IMR-90 (cell line): ENCODE measurements at regions not wholly inside any gene's neighbourhood (a gene's known extent, or its start where the extent isn't known, plus 50 kb on each side); places are given as distances from the start of the nearest gene placed in this dataset.

Experiments used
- ATAC-seq: fragments of 200-7000 bp; cut with Tn5 transposase; 2 replicates; pipeline ENCODE4 v1.9.1; 2020; ENCODE audit warnings: low read depth, mild to moderate bottlenecking, moderate library complexity
- BruUV-seq: library from RNA; stranded (reverse); fragments of 400-500 nt; replicated peaks from 2 replicates; lab custom pipeline; 2021; lab: Mats Ljungman, UMichigan
- CTCF ChIA-PET: fragments of 300-600 bp; formaldehyde crosslinking; extraction: SDS; loops from one replicate; lab custom pipeline; 2021; ENCODE audit warnings: antibody characterized with exemption; lab: Yijun Ruan, JAX
- POLR2A ChIA-PET: fragments of 300-600 bp; sonication (Branson Sonifier 250); formaldehyde crosslinking; loops from one replicate; lab custom pipeline; 2022; ENCODE audit warnings: antibody characterized with exemption; ENCODE audit not compliant: unreplicated experiment; lab: Charles Lee
- DNase-seq: peaks from one replicate; pipeline ENCODE4 v3.0.0; 2013
- H2AFZ ChIP-seq: replicated peaks from 2 replicates; pipeline ENCODE3; 2013; ENCODE audit warnings: low read length, mild to moderate bottlenecking; ENCODE audit not compliant: poor library complexity
- H2AK5ac ChIP-seq: 2 replicates; pipeline ENCODE4 v1.6.1; 2013; ENCODE audit warnings: low read depth, low read length, inconsistent platforms
- H2AK9ac ChIP-seq: replicated peaks from 2 replicates; pipeline ENCODE3; 2013; ENCODE audit warnings: mild to moderate bottlenecking, low read depth, low read length, moderate library complexity; ENCODE audit not compliant: poor library complexity
- H2BK120ac ChIP-seq: 2 replicates; pipeline ENCODE4 v1.6.1; 2013; ENCODE audit warnings: low read depth, low read length, inconsistent platforms
- H2BK15ac ChIP-seq: 3 replicates; pipeline ENCODE4 v1.6.1; 2013; ENCODE audit warnings: low read depth, low read length, inconsistent platforms
- H2BK20ac ChIP-seq: 2 replicates; pipeline ENCODE4 v1.6.1; 2013; ENCODE audit warnings: low read depth, mild to moderate bottlenecking, inconsistent platforms, low read length, moderate library complexity
- H2BK5ac ChIP-seq: 2 replicates; pipeline ENCODE4 v1.6.1; 2013; ENCODE audit warnings: mild to moderate bottlenecking, low read depth, low read length, inconsistent platforms; ENCODE audit not compliant: poor library complexity, severe bottlenecking
- H3K14ac ChIP-seq: replicated peaks from 2 replicates; pipeline ENCODE4 v1.6.1; 2013; ENCODE audit warnings: low read depth, low read length, inconsistent platforms
- H3K18ac ChIP-seq: 2 replicates; pipeline ENCODE4 v1.6.1; 2013; ENCODE audit warnings: low read depth, low read length, control low read depth
- H3K23ac ChIP-seq: 2 replicates; pipeline ENCODE4 v1.6.1; 2013; ENCODE audit warnings: low read depth, low read length, inconsistent platforms
- H3K27ac ChIP-seq: 2 replicates; pipeline ENCODE4 v1.5.1; 2013; ENCODE audit warnings: mild to moderate bottlenecking, control low read depth, low read length; ENCODE audit not compliant: insufficient read depth
- H3K27me3 ChIP-seq: 2 replicates; pipeline ENCODE4 v1.6.1; 2013; ENCODE audit warnings: low read length; ENCODE audit not compliant: control insufficient read depth, insufficient read depth
- H3K36me3 ChIP-seq: 2 replicates; pipeline ENCODE4 v1.6.1; 2013; ENCODE audit warnings: low read length, mixed read lengths; ENCODE audit not compliant: control insufficient read depth, insufficient read depth
- H3K4ac ChIP-seq: 2 replicates; pipeline ENCODE4 v1.6.1; 2013; ENCODE audit warnings: low read depth, low read length, inconsistent platforms
- H3K4me1 ChIP-seq: 2 replicates; pipeline ENCODE4 v1.6.1; 2013; ENCODE audit warnings: low read length, mixed read lengths; ENCODE audit not compliant: control insufficient read depth, insufficient read depth
- H3K4me2 ChIP-seq: 2 replicates; pipeline ENCODE4 v1.6.1; 2013; ENCODE audit warnings: low read depth, mild to moderate bottlenecking, control low read depth, low read length, moderate library complexity
- H3K4me3 ChIP-seq: 2 replicates; pipeline ENCODE4 v1.5.1; 2013; ENCODE audit warnings: low read depth, mild to moderate bottlenecking, control low read depth, low read length, moderate library complexity; ENCODE audit not compliant: insufficient read depth
- H3K56ac ChIP-seq: 2 replicates; pipeline ENCODE4 v1.6.1; 2013; ENCODE audit warnings: low read length, inconsistent platforms; ENCODE audit not compliant: insufficient read depth; ENCODE audit errors: extremely low read depth
- H3K79me1 ChIP-seq, 2 experiments: 2 replicates each; pipeline ENCODE4 v1.6.1; 2013; ENCODE audit warnings: low read length in 2 of 2, inconsistent platforms in 1 of 2, low read depth in 1 of 2
- H3K9ac ChIP-seq: 2 replicates; pipeline ENCODE4 v1.6.1; 2013; ENCODE audit warnings: low read depth, low read length, control low read depth
- H3K9me1 ChIP-seq: 2 replicates; pipeline ENCODE4 v1.6.1; 2013; ENCODE audit warnings: low read length, inconsistent platforms; ENCODE audit not compliant: insufficient read depth
- H3K9me3 ChIP-seq: 2 replicates; pipeline ENCODE4 v1.6.1; 2013; ENCODE audit warnings: low read length; ENCODE audit not compliant: control insufficient read depth, insufficient read depth
- H4K20me1 ChIP-seq: 2 replicates; pipeline ENCODE4 v1.6.1; 2013; ENCODE audit warnings: low read length, inconsistent platforms; ENCODE audit not compliant: insufficient read depth
- H4K5ac ChIP-seq: 2 replicates; pipeline ENCODE4 v1.6.1; 2013; ENCODE audit warnings: mild to moderate bottlenecking, low read depth, low read length, control low read depth
- H4K8ac ChIP-seq, 2 experiments: 2 replicates each; pipeline ENCODE4 v1.6.1; 2013; ENCODE audit warnings: low read depth in 2 of 2, low read length in 2 of 2, control low read depth in 1 of 2, inconsistent platforms in 1 of 2
- H4K91ac ChIP-seq: 2 replicates; pipeline ENCODE4 v1.6.1; 2013; ENCODE audit warnings: low read depth, low read length, inconsistent platforms; ENCODE audit not compliant: insufficient read depth
- BHLHE40 ChIP-seq: fragments of 150-350 bp; IDR thresholded peaks from 2 replicates; pipeline ENCODE4 v1.6.1; 2016; ENCODE audit warnings: mild to moderate bottlenecking, low read depth, low read length
- CEBPB ChIP-seq: IDR thresholded peaks from 2 replicates; pipeline ENCODE4 v1.6.1; 2012; ENCODE audit warnings: low read depth, low read length, improper control_type of control experiment
- CHD1 ChIP-seq: IDR thresholded peaks from 2 replicates; pipeline ENCODE4 v1.6.1; 2012; ENCODE audit warnings: low read depth, low read length, improper control_type of control experiment
- ELK1 ChIP-seq: fragments of 150-350 bp; IDR thresholded peaks from 2 replicates; pipeline ENCODE4 v1.6.1; 2016; ENCODE audit warnings: low read depth, mild to moderate bottlenecking, low read length, moderate library complexity, borderline replicate concordance
- FOS ChIP-seq: fragments of 150-350 bp; IDR thresholded peaks from 2 replicates; pipeline ENCODE4 v1.6.1; 2016; ENCODE audit warnings: low read depth, low read length
- MAFK ChIP-seq: IDR thresholded peaks from 2 replicates; pipeline ENCODE4 v1.6.1; 2012; ENCODE audit warnings: low read depth, low read length, improper control_type of control experiment
- MAZ ChIP-seq: IDR thresholded peaks from 2 replicates; pipeline ENCODE4 v1.6.1; 2012; ENCODE audit warnings: low read depth, mild to moderate bottlenecking, low read length, improper control_type of control experiment, moderate library complexity, borderline replicate concordance
- MXI1 ChIP-seq: IDR thresholded peaks from 2 replicates; pipeline ENCODE4 v1.6.1; 2012; ENCODE audit warnings: low read depth, mild to moderate bottlenecking, low read length, moderate library complexity, borderline replicate concordance
- NFE2L2 ChIP-seq: fragments of 150-350 bp; IDR thresholded peaks from 2 replicates; pipeline ENCODE4 v1.6.1; 2016; ENCODE audit warnings: low read depth, mild to moderate bottlenecking, low read length
- POLR2A ChIP-seq: IDR thresholded peaks from 2 replicates; pipeline ENCODE4 v1.6.1; 2012; ENCODE audit warnings: mild to moderate bottlenecking, low read depth, low read length
- RAD21 ChIP-seq: IDR thresholded peaks from 2 replicates; pipeline ENCODE4 v1.6.1; 2012; ENCODE audit warnings: low read length, improper control_type of control experiment
- RCOR1 ChIP-seq: IDR thresholded peaks from 2 replicates; pipeline ENCODE4 v1.6.1; 2012; ENCODE audit warnings: mild to moderate bottlenecking, low read length, improper control_type of control experiment; ENCODE audit not compliant: insufficient replicate concordance
- RFX5 ChIP-seq: IDR thresholded peaks from 2 replicates; pipeline ENCODE4 v1.8.0; 2012; ENCODE audit warnings: low read depth, mild to moderate bottlenecking, low read length, moderate library complexity
- SMC3 ChIP-seq: fragments of 150-350 bp; IDR thresholded peaks from 2 replicates; pipeline ENCODE4 v1.6.1; 2016; ENCODE audit warnings: low read depth, mild to moderate bottlenecking, antibody characterized with exemption, low read length, moderate library complexity
- USF2 ChIP-seq: fragments of 150-350 bp; IDR thresholded peaks from 2 replicates; pipeline ENCODE4 v1.6.1; 2017; ENCODE audit warnings: mild to moderate bottlenecking, antibody characterized with exemption, low read length, low read depth
- WGBS, 2 experiments: methylation state at CpG; one replicate each; pipeline versions ENCODE4 v1.1.5 to v1.1.7; 2013; ENCODE audit warnings: missing lambda C conversion rate in 2 of 2; ENCODE audit not compliant: insufficient read length in 1 of 2; ENCODE audit errors: extremely low coverage in 2 of 2; 5-methylcytosine and 5-hydroxymethylcytosine counted together
- dilution Hi-C: fragments of 300-500 bp; cut with HindIII; formaldehyde crosslinking; loops from one replicate; pipeline ENCODE4 v1.14.3; 2018; ENCODE audit warnings: low sequenced_read_pairs; ENCODE audit not compliant: unreplicated experiment
- in situ Hi-C: fragments of 300-500 bp; cut with MboI; formaldehyde crosslinking; loops from 3 replicates; pipeline ENCODE4 v1.14.3; 2019; ENCODE audit warnings: low sequenced_read_pairs, inconsistent platforms, mixed read lengths
- intact Hi-C: fragments of 100-400 bp; cut with micrococcal nuclease; formaldehyde crosslinking; loops from 2 replicates; pipeline ENCODE4 v1.10.0; 2022
- TF ChIP-seq, protein P1 (sequence below): conservative IDR thresholded peaks from 2 replicates; pipeline ENCODE4 v1.5.1; 2012; ENCODE audit warnings: mild to moderate bottlenecking, low read depth, low read length, improper control_type of control experiment

GRCh38 chr13:87311165-87311564 is 360.0 kb upstream of the SLITRK5 start:
- Histone ChIP-seq H3K9me3 (no peaks in the 10 kb centered on the region), H2BK5ac (no peak overlapping the region), H2BK120ac (no peak overlapping the region), H3K9me1 (no peaks in the 10 kb centered on the region), H3K4me2 (no peak overlapping the region), H3K36me3 (no peaks in the 10 kb centered on the region), H2AK9ac (no peak overlapping the region), H3K4me3 (no peak overlapping the region), H3K23ac (no peak overlapping the region), H3K14ac (no peak overlapping the region), H4K5ac (no peak overlapping the region), H2AK5ac (no peak overlapping the region), H3K56ac (no peak overlapping the region), H2BK15ac (no peak overlapping the region), H3K27ac (no peak overlapping the region), H4K20me1 (no peaks in the 10 kb centered on the region), H3K18ac (no peak overlapping the region), H3K4ac (no peak overlapping the region), H3K4me1 (no peaks in the 10 kb centered on the region), H3K9ac (no peak overlapping the region), H2BK20ac (no peak overlapping the region), H3K27me3 (no peaks in the 10 kb centered on the region), H3K79me1 (no peaks in the 10 kb centered on the region), H4K91ac (no peak overlapping the region), H2AFZ (no peak overlapping the region), H4K8ac (no peak overlapping the region)
- WGBS, 2 experiments: no CpG with 5 or more reads among the region's 2 CpGs
- ChIA-PET POLR2A (no interaction called here), CTCF (interaction anchor here (0.7 kb wide), 1 partner anchor 1211 kb away, joined by 3 read pairs; no protein-coding TSS in a partner anchor)
- BruUV-seq: no TSS peak
- ATAC-seq (no peak), DNase-seq (no peak)
- intact Hi-C loops: no loop called here
- in situ Hi-C loops: no loop called here
- TF ChIP-seq SMC3 (no peak), RCOR1 (no peak), FOS (no peak), MXI1 (no peak), USF2 (no peak), CHD1 (no peak), ELK1 (no peak), NFE2L2 (no peak), CEBPB (no peak), RFX5 (no peak), MAFK (no peak), MAZ (no peak), BHLHE40 (no peak), POLR2A (no peak), RAD21 (no peak)
- TF ChIP-seq, protein P1, sequence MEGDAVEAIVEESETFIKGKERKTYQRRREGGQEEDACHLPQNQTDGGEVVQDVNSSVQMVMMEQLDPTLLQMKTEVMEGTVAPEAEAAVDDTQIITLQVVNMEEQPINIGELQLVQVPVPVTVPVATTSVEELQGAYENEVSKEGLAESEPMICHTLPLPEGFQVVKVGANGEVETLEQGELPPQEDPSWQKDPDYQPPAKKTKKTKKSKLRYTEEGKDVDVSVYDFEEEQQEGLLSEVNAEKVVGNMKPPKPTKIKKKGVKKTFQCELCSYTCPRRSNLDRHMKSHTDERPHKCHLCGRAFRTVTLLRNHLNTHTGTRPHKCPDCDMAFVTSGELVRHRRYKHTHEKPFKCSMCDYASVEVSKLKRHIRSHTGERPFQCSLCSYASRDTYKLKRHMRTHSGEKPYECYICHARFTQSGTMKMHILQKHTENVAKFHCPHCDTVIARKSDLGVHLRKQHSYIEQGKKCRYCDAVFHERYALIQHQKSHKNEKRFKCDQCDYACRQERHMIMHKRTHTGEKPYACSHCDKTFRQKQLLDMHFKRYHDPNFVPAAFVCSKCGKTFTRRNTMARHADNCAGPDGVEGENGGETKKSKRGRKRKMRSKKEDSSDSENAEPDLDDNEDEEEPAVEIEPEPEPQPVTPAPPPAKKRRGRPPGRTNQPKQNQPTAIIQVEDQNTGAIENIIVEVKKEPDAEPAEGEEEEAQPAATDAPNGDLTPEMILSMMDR: no peak
- dilution Hi-C loops: no loop called here
